HG02610 (cell line): ENCODE measurements at regions not wholly inside any gene's neighbourhood (a gene's known extent, or its start where the extent isn't known, plus 50 kb on each side); places are given as distances from the start of the nearest gene placed in this dataset.

ENCODE experiments used
- ATAC-seq: cut with Tn5 transposase; IDR thresholded peaks from one replicate; pipeline ENCODE4 v1.9.1; 2021; ENCODE audit warnings: mild to moderate bottlenecking, moderate library complexity; ENCODE audit not compliant: unreplicated experiment

GRCh38 chr4:23269566-23269965 is 576.8 kb downstream of the GBA3 start:
- no peak for ATAC-seq

- ATAC-seq: no peak
Observed at GRCh38 chr4:23268072-23268771, 575.5 kb downstream of the GBA3 start.

- ATAC-seq: no peak
Observed at GRCh38 chr4:23266401-23266800, 573.7 kb downstream of the GBA3 start.

GRCh38 chr4:23260511-23260910 is 567.8 kb downstream of the GBA3 start:
- no peak for ATAC-seq

GRCh38 chr4:23245203-23245832 is 552.6 kb downstream of the GBA3 start:
- no peak for ATAC-seq

DNA sequence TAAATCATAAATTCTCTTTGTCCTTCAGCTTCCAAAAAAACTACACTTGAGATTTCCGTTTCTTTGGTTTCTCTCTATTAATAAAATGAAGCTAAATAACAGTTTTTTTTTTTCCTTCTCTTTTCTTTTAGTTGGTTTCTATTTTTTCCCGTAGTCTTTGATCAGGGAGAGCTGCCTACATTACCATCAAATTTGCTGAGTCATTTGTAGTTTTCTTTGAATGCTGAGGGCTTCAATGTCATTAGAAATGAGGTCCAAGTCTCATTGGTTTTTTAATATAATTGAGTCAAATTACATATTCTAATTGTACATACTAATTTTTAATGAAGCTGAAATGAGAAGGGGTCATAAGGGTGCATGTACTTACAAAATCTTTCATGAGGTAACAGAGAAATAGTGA is 550.2 kb downstream of the GBA3 start:
- ATAC-seq: no peak

DNA sequence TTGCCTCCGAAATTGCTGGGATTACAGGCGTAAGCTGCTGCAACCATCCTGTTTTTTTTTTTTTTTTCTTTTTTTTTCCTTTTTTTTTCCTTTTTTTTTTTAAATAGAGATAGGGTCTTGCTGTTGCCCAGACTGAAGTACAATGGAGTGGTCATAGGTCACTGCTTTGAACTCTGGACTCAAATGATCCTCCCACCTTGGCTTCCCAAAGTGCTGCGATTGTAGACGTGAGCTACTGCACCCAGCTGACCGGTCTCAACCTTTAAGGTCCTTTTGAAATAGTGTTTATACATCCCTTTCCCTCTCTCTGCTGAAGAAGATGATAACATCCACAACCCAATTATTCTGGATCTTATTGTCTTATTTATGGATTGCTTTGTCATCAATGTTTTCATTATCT is 548.7 kb downstream of the GBA3 start:
- no peak for ATAC-seq

GRCh38 chr4:23238848-23239247 is 546.1 kb downstream of the GBA3 start:
- ATAC-seq: no peak

- no peak for ATAC-seq
Observed at GRCh38 chr4:23237771-23238170, 545.0 kb downstream of the GBA3 start.

GRCh38 chr4:23235628-23236390 is 543.1 kb downstream of the GBA3 start:
- ATAC-seq: no peak

GRCh38 chr4:23234716-23235115 is 542.0 kb downstream of the GBA3 start:
- ATAC-seq: no peak

DNA sequence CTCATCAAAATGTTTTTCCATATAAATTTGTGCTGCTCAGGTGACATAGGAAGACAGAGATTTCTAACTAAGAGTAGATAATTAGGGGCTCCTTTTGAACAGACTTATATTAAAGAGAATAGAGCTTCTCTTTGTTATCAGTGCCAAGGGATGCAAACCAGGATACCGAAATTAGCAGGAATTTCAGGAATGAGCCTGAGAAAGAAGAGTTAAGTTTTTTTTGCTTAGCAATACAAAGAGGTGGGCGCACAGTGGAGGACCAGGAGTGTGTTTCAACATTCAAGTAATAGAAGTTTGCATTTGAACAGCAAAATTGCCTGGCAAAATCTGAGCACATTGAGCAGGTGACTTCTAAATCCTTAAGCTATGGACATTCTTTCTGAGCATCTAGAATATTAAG is 541.3 kb downstream of the GBA3 start:
- ATAC-seq: no peak

GRCh38 chr4:23233596-23233995 is 540.9 kb downstream of the GBA3 start:
- no peak for ATAC-seq

- ATAC-seq: no peak
Observed at GRCh38 chr4:23232987-23233386, 540.2 kb downstream of the GBA3 start.

GRCh38 chr4:23225564-23225963 is 532.8 kb downstream of the GBA3 start:
- no peak for ATAC-seq

DNA sequence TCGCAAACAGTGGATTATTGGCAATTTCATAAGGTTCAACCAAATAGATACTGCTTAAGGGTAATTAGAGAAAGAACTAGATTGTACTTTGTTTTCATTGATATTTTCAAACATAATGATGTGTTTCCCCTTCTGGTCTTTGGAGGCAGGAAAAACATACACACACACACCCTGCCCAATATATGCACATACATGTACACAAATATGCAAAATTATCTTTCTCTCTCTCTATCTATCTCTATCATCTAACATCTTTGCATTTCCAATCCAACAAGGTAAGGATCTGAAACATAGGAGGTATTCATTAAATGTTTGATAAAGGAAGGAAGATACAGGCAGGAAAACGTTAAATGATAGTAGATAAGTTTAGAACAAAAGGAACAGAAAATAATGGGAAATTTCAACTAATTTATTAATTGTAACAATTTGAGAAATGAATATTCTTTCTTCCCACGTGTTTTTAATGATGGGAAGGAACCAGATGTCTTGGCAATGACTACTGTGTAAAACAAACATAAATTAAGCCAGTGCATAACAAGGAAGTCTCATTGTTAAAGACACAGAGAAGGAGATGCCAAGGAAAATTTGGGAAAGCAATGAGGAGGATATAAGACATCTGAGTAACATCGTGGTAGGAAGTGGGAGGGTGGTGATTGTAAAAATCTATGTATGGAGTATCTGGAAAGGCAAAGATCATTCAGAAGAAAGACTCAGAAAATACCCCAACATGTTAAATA is 532.1 kb downstream of the GBA3 start:
- ATAC-seq: no peak

DNA sequence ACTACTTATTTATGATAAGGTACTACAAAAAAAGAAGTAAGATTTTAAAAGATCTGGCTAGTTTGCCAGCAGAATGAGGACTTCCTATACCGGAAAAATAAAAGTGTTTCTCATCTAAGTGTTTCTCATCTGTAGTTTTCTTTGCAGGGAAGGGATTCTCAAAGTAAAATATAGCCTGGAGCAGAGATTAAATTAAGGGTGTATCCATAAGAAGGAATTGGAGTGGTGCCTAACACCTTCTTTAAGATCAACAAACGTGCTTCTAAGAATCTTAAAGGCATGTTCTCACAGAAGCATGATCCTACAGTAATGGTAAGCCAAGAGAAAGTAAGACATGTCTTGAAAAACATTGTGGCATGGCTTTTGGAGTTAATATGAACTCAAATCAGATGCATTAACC is 528.2 kb downstream of the GBA3 start:
- ATAC-seq: no peak

DNA sequence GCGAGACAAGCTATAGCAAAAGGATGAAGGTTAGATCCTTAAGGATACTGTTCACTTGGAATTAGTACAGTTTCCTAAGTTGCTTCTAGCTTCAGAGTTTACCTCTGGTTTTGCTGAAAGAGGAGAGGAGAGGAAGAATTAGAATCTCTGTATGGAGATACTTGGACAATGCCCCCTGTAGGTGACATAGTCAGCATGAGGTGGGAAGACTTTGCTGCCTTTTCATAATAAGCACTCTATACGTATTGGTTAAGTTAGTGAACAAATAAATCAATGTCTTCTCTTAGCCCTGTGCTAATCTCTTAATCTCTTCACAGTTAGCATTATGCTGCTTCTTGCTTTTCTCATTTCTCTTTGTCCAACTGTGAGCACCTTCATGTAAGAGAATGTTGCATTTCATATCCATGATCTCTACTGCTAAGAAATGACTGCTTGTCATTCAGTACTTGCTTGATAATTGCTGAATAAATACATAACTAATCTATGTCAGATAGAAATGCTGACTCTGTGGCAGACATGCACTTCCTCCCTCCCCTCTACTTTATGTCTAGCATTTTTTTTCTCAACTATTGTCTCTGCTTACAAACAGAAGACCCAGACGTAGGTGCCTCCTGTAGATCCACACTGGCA is 527.2 kb downstream of the GBA3 start:
- ATAC-seq: no peak

DNA sequence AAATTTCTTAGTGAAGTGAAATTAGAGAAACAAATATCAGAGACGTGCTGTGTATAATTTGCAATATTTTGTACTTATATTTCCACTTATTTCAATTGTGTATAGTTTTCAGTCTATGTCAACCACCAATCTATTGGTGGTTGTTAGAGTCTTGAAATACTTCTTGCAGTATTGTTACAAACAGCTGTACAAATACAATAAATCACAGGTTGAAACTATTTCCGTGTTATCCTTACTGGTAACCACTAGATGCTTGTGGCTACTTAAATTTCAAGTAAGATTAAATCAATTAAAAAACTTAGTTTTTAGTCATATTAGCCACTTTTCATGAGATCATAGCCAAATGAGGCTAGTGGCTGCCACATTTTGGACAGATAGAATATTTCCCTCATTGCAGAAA is 520.5 kb downstream of the GBA3 start:
- no peak for ATAC-seq

GRCh38 chr4:23212558-23212957 is 519.8 kb downstream of the GBA3 start:
- no peak for ATAC-seq

DNA sequence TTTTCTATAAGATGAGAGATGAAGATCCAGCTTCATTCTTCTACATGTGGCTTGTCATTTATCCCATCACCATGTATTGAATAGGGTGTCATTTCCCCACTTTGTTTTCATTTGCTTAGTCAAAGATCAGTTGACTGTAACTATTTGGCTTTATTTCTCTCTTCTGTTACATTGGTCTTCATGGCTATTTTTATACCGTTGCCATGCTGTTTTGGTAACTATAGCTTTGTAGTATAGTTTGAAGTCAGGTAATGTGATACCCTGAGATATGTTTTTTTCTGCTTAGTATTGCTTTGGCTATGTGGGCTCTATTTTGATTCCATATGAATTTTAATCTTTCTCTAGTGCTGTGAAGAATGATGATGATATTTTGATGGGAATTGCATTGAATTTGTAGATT is 514.3 kb downstream of the GBA3 start:
- ATAC-seq: no peak
